NCI-H82 treated with DMSO at 0.1 percent for 48 hours (cell line): ENCODE measurements at regions not wholly inside any gene's neighbourhood (a gene's known extent, or its start where the extent isn't known, plus 50 kb on each side); places are given as distances from the start of the nearest gene placed in this dataset.

Source experiments
- DNase-seq: peaks from one replicate; lab custom pipeline; 2025; ENCODE audit not compliant: unreplicated experiment; lab: John Stamatoyannopoulos, UW

DNA sequence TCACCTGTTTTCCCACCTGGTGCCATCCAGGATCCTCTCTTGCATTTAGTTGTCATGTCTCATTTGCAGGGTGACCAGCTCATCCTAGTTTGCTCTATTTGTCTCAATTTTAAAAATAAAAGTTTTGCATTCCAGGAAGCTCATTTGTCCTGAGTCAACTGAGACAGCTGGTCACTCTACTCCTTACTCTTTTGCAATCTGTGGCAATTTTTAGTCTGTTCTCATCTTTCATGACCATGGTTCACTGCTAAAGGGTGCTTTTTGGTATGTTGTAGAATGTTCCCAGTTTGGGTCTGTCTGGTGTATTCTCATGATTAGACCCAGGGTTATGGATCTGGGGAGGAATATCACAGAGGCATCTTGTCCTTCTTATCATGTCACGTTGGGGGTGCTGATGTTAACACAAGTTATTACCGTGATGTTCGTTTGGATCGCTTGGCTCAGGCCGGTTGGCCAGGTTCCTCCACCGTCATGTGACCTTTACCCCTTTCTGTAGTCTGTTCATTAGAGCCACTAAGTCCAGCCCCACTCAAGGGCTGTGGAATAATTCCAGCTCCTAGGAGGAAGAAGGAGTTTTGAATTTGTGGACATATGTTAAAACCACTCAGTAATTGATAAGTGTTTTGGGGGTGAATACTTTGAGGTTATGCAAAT, 103.3 kb upstream of the IGFBP3 start:
- no peak for DNase-seq

DNA sequence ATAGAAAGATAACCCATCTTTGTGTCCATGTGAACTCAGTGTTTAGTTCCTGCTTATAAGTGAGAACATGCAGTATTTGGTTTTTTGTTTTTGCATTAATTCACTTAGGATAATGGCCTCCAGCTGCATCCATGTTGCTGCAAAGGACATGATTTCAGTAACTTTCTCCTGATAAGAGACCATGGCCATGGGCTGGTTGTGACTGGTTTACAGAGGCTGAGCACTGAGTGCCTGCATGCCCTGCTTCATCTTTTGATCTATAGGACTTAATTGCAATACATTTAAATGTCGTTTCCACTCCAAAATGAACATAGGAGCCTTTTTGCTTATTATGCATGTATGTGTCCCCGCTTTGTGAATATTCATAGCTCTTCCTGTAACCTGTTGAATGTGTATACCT, 101.3 kb upstream of the IGFBP3 start:
- no peak for DNase-seq

DNA sequence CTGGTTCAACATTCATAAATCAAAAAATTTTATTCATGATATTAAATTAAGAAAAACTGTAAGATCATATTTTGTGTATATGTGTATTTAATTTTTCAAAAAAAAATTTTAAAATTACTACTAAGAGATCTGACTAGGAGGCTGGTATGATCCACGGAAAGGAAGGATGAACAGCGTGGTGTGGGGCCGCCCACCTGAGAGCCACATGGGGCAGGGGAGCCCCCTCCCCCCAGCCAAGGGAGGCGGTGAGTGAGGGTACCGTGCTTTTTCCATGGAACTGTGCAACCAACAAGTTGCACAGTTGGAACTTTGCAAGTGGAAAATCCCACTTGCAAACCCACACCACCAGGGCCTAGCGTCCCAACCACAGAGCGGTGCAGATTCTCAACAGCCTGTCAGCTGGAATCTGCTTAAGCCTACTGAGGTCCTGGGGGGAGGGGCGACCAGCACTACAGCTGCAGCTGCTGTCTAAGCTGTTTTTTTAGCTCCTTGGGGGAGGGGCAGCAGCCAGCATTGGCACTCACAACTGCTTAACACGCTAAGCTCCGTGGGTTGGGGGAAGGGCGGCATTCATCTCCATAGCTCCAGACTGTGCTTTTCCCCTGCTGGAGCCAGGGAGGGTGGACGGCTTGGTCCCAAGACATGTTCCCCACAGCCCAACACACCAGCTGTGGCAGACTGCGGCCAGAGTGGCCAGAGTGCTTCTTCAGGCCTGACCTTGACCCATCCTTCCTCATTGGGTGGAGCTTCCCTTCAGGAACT, 94.2 kb upstream of the IGFBP3 start:
- peak; percentile 93 for DNase-seq

DNA sequence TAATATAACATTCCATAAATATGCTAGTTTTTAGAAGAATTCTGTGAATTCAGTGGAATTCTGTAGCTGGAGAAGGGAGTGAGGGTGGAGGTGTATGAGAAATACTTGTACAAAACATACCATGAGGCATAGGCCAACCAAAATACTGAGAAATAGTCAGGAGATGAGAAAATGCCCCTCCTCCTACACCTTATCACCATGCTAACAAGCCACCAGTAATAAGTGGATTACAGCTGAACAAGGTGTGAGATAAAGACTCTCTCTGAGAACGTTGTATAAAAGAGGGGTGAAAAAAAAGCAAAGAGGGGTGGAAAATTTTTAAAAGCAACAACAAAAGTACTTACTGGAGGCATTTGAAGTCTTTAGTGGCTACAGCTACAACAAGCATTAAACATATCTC, 90.4 kb upstream of the IGFBP3 start:
- DNase-seq = no peak

DNA sequence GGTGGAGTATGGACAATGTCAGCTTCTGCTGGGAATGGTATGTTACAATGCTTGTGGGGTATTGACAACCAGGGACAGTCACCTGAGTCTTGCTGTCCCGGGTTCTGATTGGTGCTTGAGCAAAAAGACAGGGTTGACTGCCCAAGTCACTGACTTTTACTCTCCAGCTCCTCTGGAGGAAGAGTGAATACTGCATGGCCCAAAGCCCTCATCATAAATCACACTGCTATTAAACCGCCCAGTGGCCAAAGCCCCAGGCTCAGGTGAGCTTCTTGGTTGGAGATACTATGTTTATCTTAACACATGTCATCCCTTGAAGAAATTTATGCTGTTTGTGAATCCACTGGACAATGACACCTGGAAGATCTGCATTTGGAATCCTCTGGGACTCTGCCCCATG, 90.0 kb upstream of the IGFBP3 start:
- no peak for DNase-seq

DNA sequence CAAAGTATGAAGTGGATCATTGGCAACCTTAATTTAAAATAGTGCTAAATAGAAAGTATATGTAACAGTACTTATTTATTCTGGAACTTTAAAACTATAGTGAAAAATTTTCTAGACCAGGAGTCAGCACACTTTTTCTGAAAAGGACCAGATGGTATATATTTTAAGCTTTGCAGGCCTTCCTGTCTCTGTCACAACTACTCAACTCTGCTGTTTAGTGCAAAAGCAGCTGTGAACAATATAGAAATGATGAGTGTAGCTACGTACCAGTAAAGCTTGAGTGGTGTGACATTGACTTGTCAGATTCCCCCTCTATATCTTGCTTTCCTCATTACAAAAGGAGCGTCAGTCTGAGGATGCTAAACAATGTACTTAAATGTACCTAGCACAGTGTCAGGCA, 88.1 kb upstream of the IGFBP3 start:
- no peak for DNase-seq

DNA sequence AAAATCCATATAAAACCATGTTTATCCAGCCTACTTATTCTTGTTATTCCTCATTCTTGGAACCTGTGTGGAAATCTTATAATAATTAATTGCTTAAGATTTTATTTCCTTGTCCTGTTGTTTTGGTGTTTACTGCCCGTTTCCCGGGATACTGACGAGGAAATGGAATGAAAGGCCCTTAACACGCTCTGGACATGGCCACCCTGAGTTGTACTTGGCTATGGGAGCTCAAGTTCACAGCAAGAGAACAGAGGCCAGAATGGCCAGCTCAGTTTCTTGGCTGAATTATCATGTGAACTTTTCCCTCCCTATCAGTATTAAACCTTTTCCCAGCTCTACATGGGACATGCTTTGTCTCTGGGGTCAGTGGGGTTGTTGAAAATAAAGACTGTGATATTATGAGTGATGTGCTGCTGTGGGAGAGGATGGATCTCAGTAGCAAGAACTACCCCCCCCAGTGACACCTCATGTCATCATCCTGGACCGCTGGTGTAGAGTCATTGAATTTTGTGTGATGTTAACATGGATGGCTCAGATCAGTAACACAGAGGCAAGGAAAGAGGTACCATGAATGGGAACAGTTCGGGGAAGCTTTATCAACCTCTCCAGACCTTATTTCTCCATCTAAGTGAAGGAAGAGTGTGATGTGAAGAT, 87.0 kb upstream of the IGFBP3 start:
- no peak for DNase-seq

DNA sequence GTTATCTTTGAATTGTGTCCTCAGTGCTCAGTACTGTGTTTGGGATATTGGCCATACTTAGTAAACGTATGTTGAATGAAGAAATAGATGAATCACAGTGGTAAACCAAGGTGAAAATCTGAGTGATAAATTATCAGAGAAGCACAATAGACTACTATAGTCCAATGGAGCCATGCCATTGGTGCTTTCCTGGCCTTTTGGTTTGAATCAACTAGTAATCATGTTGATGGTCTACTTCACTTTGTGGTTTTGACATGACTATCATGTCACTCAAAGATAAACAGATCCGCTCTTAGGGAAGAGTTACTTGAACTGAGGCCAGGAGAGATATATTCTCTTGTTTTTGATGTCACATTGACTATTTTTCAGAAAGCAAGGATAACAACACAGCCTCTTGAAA, 86.1 kb upstream of the IGFBP3 start:
- DNase-seq = no peak

DNA sequence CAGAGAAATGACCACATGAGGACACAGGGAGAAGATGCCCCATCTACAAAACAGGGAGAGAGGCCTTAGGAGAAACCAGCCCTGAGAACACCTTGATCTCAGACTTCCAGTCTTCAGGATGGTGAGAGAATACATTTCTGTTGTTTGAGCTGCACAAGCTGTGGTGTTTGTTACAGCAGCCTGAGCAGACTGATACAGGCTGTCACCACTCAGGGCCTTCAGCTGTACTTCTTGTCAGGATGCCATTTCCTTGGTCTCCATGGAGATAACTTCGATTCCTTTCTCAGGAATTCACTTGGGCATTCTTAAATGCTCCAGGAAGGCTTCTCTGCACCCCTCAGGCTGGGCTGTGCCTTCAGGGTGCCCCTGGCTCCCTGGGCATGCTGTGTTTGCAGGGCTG, 85.7 kb upstream of the IGFBP3 start:
- no peak for DNase-seq

DNA sequence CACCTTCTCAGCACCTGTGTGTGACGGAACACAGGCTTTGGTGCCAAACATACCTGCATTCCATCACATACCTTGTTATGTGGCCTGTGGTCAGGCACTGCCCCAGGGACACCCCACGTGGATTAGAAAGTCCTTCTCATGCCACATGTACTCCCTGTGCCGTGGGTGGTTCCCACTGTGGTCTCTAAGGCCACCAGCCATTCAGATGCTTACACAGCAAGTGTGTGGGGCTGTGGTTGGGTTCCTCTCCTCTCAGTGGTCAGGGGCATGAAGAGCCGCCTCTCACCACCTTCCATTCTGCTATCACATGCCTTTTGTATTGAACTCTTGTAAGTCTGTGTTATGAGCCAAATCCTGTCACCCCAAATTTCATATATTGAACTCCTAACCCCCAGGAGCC, 85.1 kb upstream of the IGFBP3 start:
- DNase-seq = no peak

DNA sequence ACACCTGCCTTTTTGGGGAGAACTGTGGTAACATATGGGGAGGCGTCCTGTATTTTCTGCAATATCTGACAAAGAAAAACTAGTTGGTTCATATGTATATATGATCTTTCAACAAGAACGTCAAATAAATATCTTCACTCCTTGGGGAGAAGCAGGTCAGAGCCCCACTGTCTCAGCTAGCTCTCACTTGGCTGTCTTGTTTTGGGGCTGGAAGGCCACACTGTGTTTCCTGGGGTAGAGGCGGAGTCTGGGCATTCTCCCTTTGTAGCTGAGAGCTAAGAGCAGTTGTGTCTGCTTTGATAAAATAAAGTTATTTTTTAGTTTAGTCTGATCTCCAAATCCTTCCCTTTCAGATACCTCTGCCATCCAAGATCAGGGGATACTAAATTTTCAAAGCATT, 83.9 kb upstream of the IGFBP3 start:
- no peak for DNase-seq

DNA sequence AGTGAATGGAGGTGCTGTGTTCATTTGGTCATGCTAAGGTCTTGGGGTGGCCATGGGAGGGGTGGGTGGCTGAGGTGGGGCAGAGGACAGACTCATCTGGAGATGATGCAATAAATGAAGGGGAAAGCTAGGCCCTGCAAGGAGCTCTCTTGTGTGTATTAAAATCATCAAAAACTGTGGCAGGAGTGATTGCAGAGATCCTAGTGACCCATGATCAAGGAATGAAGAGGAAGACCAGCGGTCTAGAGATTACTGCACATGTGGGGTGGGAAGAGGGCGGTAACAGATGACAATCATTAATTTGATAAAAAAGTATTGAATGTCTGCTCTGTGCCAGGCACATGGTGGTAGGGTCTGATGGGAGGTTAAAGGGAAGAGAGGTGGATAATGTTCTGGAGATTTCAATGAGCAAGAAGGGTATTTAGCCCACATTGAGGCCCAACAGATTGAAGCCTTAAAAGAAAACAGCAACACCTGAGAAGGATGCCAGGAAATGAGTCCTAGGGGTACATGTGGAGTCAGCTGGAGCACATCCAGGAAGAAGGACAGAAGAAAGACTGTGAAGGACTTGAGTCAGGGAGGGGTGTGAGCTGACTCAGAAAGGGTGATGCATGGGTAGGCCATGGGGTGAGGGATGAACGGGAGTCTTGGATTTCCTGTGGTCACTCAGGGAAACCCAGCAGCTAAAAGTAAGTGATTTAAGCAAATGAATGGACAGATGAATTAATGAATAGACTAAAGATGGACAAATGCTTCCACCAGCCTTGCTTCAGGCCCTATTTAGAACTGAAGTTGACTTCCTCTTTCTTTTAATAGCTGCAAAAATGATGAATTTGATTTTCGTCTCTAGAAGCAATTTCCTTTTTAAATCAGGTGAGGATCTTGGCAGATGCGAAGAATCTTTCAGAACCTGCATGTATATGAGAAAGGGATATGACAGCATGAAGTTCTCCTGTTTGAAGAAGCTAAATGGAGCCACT, 83.1 kb upstream of the IGFBP3 start:
- no peak for DNase-seq

DNA sequence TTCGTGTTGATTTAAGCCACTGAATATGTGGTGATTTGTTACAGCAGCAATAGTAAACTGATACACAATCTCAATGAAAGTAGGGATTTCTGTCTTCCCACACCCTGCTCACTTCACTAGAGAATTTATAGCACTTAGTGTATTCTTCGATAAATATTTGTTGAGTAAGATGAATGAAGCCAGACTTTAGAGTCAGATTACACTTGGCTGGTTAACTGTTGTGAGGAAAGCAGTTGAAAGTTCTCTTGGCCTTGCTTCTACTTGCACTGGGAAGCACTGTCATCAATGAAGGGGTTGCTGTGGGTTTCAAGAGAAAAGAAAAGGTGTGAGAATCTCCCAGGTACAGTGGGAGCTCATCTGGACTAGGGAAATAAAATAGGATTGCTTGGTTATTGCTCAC, 82.1 kb upstream of the IGFBP3 start:
- DNase-seq = no peak

DNA sequence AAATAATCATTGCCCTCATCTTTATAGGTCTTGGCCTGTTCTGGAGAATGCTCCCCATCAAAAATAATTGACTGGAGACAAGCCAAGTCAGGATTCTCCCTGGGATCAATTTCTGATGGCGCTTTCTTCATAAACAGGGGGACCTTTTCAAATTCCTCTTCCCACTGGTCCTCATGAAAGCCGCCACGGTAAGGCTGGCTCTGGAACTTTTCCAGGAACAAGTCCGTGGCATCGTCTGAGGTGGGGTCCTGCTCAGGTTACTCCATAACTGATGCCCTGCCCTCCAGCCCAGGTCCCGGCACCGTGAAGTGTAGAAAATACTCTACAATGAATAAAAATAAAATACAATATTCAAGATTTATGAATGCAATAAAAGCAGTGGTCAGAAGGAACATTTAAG, 79.4 kb upstream of the IGFBP3 start:
- no peak for DNase-seq

DNA sequence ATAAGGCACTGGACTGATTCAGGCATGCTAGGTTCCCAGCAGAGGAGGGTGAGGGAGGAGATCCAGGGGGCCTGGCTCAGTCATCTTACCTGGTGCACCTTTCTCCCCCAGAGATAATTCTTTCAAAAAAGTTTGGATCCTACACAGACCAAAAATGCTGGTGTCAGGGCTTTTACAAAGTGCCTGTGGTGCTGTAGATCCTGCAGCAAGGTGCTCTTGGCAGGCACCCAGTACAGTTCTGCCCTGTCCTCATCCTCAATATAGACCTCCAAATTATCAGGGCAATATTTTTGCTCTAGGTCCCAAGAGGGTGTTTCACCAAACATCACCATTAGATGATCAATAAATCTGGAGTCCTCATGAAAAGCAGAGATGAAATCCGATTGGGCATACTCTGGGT, 78.5 kb upstream of the IGFBP3 start:
- no peak for DNase-seq

DNA sequence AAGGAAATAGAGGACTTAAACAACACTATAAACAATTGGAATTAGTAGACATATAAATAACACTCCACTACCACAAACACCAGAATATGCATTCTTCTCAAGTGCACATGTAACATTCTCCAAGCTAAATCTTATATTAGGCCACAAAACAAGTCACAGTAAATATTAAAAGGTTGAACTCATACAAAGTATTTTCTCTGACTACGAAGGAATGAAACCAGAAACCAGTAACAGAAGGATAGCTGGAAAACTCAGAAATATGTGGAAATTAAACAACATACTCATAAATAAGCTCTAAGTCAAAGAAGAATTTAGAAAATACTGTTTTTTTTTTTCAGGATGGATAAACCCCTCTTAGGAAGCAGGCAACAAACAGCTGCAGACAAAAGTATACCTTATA, 77.4 kb upstream of the IGFBP3 start:
- no peak for DNase-seq

DNA sequence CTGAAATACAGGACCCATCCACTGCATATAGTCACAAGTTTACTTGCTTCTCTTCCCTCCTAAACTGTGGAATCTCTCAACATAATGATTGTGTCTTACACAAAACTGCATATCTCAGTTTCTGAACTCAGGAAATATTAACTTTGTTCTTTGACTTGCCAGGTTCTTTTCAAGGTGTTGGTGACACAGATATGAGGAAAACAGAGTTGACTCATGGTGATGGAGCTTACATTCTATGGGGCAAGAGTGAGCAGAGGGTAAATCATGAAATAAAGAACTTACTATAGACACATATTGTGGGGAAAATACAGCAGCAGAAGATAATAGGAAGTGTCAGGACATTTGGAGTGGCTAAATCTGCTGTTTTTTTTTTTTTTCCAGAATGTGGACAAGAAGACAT, 72.5 kb upstream of the IGFBP3 start:
- DNase-seq = no peak

DNA sequence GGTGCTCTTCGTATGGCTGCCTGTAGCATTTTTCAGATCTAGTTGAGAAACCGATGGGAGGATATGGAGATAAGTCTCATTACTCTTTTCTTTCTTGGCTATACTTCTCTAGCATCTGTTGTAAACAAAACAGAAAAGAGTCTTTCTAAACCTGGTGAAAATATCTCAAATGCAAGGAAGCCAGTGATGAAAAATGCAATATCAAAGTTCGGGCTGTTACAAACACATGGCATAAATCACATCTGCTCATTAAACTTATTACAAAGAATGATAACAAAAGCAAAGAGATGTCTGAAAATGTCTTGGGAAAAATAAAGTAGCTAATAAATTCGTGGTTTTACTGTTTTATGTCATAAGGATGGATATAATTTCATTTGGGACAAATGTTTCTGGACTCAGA, 71.8 kb upstream of the IGFBP3 start:
- DNase-seq = no peak

DNA sequence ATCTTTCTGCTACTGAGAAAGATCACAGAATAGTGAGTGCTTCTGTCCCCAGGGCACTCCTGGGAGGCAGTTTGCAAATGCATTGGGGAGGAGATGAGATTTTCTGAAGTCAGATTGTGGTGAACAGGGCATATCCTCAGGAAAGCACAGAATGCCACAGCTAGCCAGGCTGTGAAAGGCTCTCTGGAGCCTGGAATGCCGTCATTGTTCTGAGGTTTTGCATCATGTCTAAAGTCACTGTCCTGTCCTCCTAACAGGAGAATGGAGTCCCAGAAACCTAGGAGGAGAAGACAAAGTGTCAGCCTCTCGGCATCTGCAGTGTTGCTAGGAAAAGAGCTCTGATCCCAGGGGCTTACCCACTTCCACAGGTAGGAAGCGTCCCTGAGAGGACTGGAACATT, 69.2 kb upstream of the IGFBP3 start:
- DNase-seq = no peak

DNA sequence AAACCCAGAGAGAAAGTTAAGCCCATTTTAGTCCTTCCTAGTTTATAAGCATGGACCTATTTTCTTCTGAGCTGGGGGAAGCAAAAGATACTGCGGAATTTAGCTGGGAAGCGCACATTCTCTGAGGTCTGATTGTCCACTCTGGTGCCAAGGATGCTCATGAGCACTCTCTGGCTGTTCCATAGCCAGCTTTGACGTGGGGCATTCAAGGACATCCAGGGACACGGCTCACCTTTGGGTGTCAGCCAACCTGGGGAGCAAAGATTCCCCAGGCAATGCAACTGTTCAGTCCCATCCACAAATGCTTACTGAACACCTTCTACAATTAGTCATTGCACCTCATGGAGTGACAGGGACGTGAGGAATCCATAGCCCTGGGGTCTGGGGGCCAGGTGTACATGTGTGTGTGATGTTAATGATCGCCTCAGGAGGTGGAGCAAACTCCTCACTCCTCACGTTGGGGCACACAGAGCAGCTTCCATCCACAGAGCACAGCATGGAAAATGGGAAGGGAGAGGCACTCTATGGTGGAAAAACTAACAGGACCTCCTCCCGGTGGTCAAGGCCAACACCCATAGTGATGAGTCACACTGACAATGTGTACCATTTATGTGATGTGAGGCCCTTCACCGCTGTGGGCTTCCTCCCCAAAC, 67.5 kb upstream of the IGFBP3 start:
- DNase-seq = no peak
